ENCODE measurements at regions not wholly inside any gene's neighbourhood (a gene's known extent, or its start where the extent isn't known, plus 50 kb on each side); places are given as distances from the start of the nearest gene placed in this dataset.

- TF ChIP-seq, protein P1, sequence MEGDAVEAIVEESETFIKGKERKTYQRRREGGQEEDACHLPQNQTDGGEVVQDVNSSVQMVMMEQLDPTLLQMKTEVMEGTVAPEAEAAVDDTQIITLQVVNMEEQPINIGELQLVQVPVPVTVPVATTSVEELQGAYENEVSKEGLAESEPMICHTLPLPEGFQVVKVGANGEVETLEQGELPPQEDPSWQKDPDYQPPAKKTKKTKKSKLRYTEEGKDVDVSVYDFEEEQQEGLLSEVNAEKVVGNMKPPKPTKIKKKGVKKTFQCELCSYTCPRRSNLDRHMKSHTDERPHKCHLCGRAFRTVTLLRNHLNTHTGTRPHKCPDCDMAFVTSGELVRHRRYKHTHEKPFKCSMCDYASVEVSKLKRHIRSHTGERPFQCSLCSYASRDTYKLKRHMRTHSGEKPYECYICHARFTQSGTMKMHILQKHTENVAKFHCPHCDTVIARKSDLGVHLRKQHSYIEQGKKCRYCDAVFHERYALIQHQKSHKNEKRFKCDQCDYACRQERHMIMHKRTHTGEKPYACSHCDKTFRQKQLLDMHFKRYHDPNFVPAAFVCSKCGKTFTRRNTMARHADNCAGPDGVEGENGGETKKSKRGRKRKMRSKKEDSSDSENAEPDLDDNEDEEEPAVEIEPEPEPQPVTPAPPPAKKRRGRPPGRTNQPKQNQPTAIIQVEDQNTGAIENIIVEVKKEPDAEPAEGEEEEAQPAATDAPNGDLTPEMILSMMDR (IDR thresholded peaks at IDR 0.05) = no peak
- no peak overlapping the region for H3K4me3 Mint-ChIP-seq
- H3K27ac Mint-ChIP-seq = no peak overlapping the region
- H3K27me3 Mint-ChIP-seq (ENCODE audit: low read depth, poor library complexity) = no peaks in the 10 kb centered on the region
- DNase-seq = no peak
- no peaks in the 10 kb centered on the region for H3K36me3 Mint-ChIP-seq (ENCODE audit: low read depth)
- no peaks in the 10 kb centered on the region for H3K9me3 Mint-ChIP-seq
- H3K4me1 Mint-ChIP-seq = no peaks in the 10 kb centered on the region
Measured at GRCh38 chr1:239765163-239765562, 326.5 kb upstream of the FMN2 start.

- no peak for DNase-seq
- H3K36me3 Mint-ChIP-seq (ENCODE audit: low read depth) = no peaks in the 10 kb centered on the region
- no peak overlapping the region for H3K27ac Mint-ChIP-seq
Measured at GRCh38 chr1:239771550-239771949, 320.1 kb upstream of the FMN2 start.

DNA sequence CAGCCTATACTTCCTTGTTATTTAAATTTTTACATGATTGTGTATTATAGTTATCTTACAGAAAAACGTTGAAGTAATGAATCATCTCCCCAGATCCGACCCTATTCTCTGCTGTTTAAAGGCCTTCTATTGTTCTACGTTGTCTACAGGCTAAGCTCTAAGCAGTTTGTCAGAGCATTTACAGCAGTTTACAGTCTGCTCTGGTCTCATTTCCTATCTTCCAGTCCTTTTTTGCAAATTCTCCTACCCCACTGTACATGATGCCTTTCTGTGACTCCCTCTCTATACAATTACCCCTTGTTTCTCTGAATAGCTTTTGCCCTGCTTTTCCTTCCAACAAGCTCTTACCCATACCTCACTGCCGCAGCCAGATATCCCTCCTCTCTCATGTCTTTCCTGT, 319.2 kb upstream of the FMN2 start:
- no peak for DNase-seq
- H3K9me3 Mint-ChIP-seq = no peaks in the 10 kb centered on the region
- H3K4me3 Mint-ChIP-seq = no peak overlapping the region
- H3K4me1 Mint-ChIP-seq = no peaks in the 10 kb centered on the region
- TF ChIP-seq, protein P1 (IDR thresholded peaks at IDR 0.05) = no peak
- H3K36me3 Mint-ChIP-seq (ENCODE audit: low read depth) = no peaks in the 10 kb centered on the region
- H3K27ac Mint-ChIP-seq = no peak overlapping the region
- no peaks in the 10 kb centered on the region for H3K27me3 Mint-ChIP-seq (ENCODE audit: low read depth, poor library complexity)

More at GRCh38 chr1:239771550-239771949, 320.1 kb upstream of the FMN2 start:
- TF ChIP-seq, protein P1 (IDR thresholded peaks at IDR 0.05) = no peak
- Mint-ChIP-seq H3K4me3 (no peak overlapping the region), H3K27me3 (ENCODE audit: low read depth, poor library complexity) (no peaks in the 10 kb centered on the region), H3K4me1 (no peaks in the 10 kb centered on the region), H3K9me3 (no peaks in the 10 kb centered on the region)

- Mint-ChIP-seq H3K4me3 (no peak overlapping the region), H3K9me3 (no peaks in the 10 kb centered on the region), H3K36me3 (ENCODE audit: low read depth) (no peaks in the 10 kb centered on the region), H3K27ac (no peak overlapping the region), H3K4me1 (no peaks in the 10 kb centered on the region), H3K27me3 (ENCODE audit: low read depth, poor library complexity) (peaks cover 4% of the 10 kb centered on the region)
- TF ChIP-seq, protein P1 (IDR thresholded peaks at IDR 0.05) = no peak
- DNase-seq = no peak
Measured at GRCh38 chr1:239775466-239775865, 316.2 kb upstream of the FMN2 start.

DNA sequence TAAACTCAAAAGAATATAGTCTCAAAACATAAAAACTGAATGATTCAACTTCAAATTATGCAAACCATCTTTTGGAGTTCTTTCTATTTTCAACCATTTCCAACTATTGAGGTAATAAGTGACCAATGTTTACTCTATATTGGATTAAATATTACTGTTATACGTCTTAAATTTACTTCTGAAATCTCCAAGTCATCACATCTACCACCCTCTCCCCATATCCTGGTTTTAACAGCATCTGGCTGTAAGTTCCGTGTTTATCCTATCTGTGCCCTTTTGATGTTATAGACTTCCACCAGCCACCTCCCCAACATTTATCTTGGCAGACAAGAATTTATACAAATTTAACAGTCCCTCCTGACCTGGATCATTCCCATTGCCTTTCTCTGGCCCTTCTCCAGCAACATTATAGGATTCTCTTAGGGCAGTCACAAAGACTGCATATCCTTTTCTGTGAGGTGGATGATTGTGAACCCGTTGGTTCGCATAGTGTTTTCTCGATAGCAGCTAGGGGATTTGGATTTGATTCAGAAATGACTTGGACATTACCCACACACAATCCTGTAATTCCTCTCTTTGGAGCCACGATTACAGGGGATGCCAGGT, 313.4 kb upstream of the FMN2 start:
- Mint-ChIP-seq H3K9me3 (peaks cover 11% of the 10 kb centered on the region), H3K36me3 (ENCODE audit: low read depth) (no peaks in the 10 kb centered on the region), H3K27me3 (ENCODE audit: low read depth, poor library complexity) (peaks cover 4% of the 10 kb centered on the region), H3K27ac (no peak overlapping the region), H3K4me1 (no peaks in the 10 kb centered on the region), H3K4me3 (no peak overlapping the region)
- TF ChIP-seq, protein P1 (IDR thresholded peaks at IDR 0.05) = no peak
- DNase-seq = no peak

GRCh38 chr1:239779962-239780361, 311.7 kb upstream of the FMN2 start:
- Mint-ChIP-seq H3K4me1 (no peaks in the 10 kb centered on the region), H3K9me3 (peaks cover 11% of the 10 kb centered on the region), H3K4me3 (no peak overlapping the region), H3K36me3 (ENCODE audit: low read depth) (no peaks in the 10 kb centered on the region), H3K27ac (no peak overlapping the region), H3K27me3 (ENCODE audit: low read depth, poor library complexity) (peaks cover 4% of the 10 kb centered on the region)
- no peak for DNase-seq
- TF ChIP-seq, protein P1 (IDR thresholded peaks at IDR 0.05) = no peak

All from nephron progenitor cell (in vitro differentiated cells).